ENCODE measurements at regions not wholly inside any gene's neighbourhood (a gene's known extent, or its start where the extent isn't known, plus 50 kb on each side); places are given as distances from the start of the nearest gene placed in this dataset.

- Histone ChIP-seq H3K36me3 (ENCODE audit: control insufficient read depth, insufficient read depth, low read length) (no peaks in the 10 kb centered on the region), H3K27me3 (ENCODE audit: control insufficient read depth, insufficient read depth, low read length) (no peaks in the 10 kb centered on the region), H3K27ac (ENCODE audit: low read length) (no peak overlapping the region), H3K9me3 (replicated peaks; ENCODE audit: control insufficient read depth, low read depth, low read length) (peaks cover 21% of the 10 kb centered on the region), H3K4me3 (ENCODE audit: low read length) (no peak overlapping the region), H3K4me1 (ENCODE audit: control insufficient read depth, insufficient read depth, low read length) (peaks cover 3% of the 10 kb centered on the region)
- 81% methylated on average over 8 of the region's 13 CpGs for WGBS (ENCODE audit: insufficient coverage)
- DNase-seq: no peak
Measured at GRCh38 chr12:38139456-38139855, 177.1 kb upstream of the ALG10B start.

GRCh38 chr12:38141239-38141638 lies 175.3 kb upstream of the ALG10B start:
- Histone ChIP-seq H3K4me1 (ENCODE audit: control insufficient read depth, insufficient read depth, low read length) (peaks cover 3% of the 10 kb centered on the region), H3K36me3 (ENCODE audit: control insufficient read depth, insufficient read depth, low read length) (no peaks in the 10 kb centered on the region), H3K9me3 (replicated peaks; ENCODE audit: control insufficient read depth, low read depth, low read length) (peaks cover 30% of the 10 kb centered on the region), H3K27ac (ENCODE audit: low read length) (no peak overlapping the region), H3K27me3 (ENCODE audit: control insufficient read depth, insufficient read depth, low read length) (no peaks in the 10 kb centered on the region), H3K4me3 (ENCODE audit: low read length) (no peak overlapping the region)
- DNase-seq: no peak
- 84% methylated on average over 8 of the region's 8 CpGs for WGBS (ENCODE audit: insufficient coverage)

GRCh38 chr12:38141861-38142260 lies 174.7 kb upstream of the ALG10B start:
- H3K4me1 ChIP-seq (ENCODE audit: control insufficient read depth, insufficient read depth, low read length): peaks cover 3% of the 10 kb centered on the region
- H3K27me3 ChIP-seq (ENCODE audit: control insufficient read depth, insufficient read depth, low read length): no peaks in the 10 kb centered on the region
- WGBS (ENCODE audit: insufficient coverage): 83% methylated on average over 5 of the region's 9 CpGs

GRCh38 chr12:38142974-38143373 lies 173.6 kb upstream of the ALG10B start:
- Histone ChIP-seq H3K9me3 (replicated peaks; ENCODE audit: control insufficient read depth, low read depth, low read length) (peaks cover 37% of the 10 kb centered on the region), H3K27ac (ENCODE audit: low read length) (no peak overlapping the region), H3K4me3 (ENCODE audit: low read length) (no peak overlapping the region), H3K36me3 (ENCODE audit: control insufficient read depth, insufficient read depth, low read length) (no peaks in the 10 kb centered on the region), H3K27me3 (ENCODE audit: control insufficient read depth, insufficient read depth, low read length) (no peaks in the 10 kb centered on the region), H3K4me1 (ENCODE audit: control insufficient read depth, insufficient read depth, low read length) (peaks cover 3% of the 10 kb centered on the region)
- 83% methylated on average over 1 of the region's 5 CpGs for WGBS (ENCODE audit: insufficient coverage)
- no peak for DNase-seq

More at GRCh38 chr12:38141861-38142260, 174.7 kb upstream of the ALG10B start:
- Histone ChIP-seq H3K27ac (ENCODE audit: low read length) (no peak overlapping the region), H3K4me3 (ENCODE audit: low read length) (no peak overlapping the region), H3K36me3 (ENCODE audit: control insufficient read depth, insufficient read depth, low read length) (no peaks in the 10 kb centered on the region), H3K9me3 (replicated peaks; ENCODE audit: control insufficient read depth, low read depth, low read length) (peaks cover 32% of the 10 kb centered on the region)
- no peak for DNase-seq

GRCh38 chr12:38144049-38144448 lies 172.5 kb upstream of the ALG10B start:
- DNase-seq: no peak
- no CpG with 5 or more reads among the region's 4 CpGs for WGBS (ENCODE audit: insufficient coverage)
- H3K27me3 ChIP-seq (ENCODE audit: control insufficient read depth, insufficient read depth, low read length): no peaks in the 10 kb centered on the region
- no peak overlapping the region for H3K27ac ChIP-seq (ENCODE audit: low read length)
- no peaks in the 10 kb centered on the region for H3K36me3 ChIP-seq (ENCODE audit: control insufficient read depth, insufficient read depth, low read length)
- no peaks in the 10 kb centered on the region for H3K4me1 ChIP-seq (ENCODE audit: control insufficient read depth, insufficient read depth, low read length)
- H3K4me3 ChIP-seq (ENCODE audit: low read length): no peak overlapping the region
- H3K9me3 ChIP-seq (replicated peaks; ENCODE audit: control insufficient read depth, low read depth, low read length): peaks cover 45% of the 10 kb centered on the region

GRCh38 chr12:38144601-38145436 lies 171.8 kb upstream of the ALG10B start:
- H3K9me3 ChIP-seq (replicated peaks; ENCODE audit: control insufficient read depth, low read depth, low read length): peaks cover 51% of the 10 kb centered on the region
- no peaks in the 10 kb centered on the region for H3K4me1 ChIP-seq (ENCODE audit: control insufficient read depth, insufficient read depth, low read length)
- H3K4me3 ChIP-seq (ENCODE audit: low read length): no peak overlapping the region
- H3K27me3 ChIP-seq (ENCODE audit: control insufficient read depth, insufficient read depth, low read length): no peaks in the 10 kb centered on the region
- no peak overlapping the region for H3K27ac ChIP-seq (ENCODE audit: low read length)
- H3K36me3 ChIP-seq (ENCODE audit: control insufficient read depth, insufficient read depth, low read length): no peaks in the 10 kb centered on the region
- WGBS (ENCODE audit: insufficient coverage): 76% methylated on average over 13 of the region's 17 CpGs
- no peak for DNase-seq

GRCh38 chr12:38149395-38150073 lies 167.0 kb upstream of the ALG10B start:
- no peak for DNase-seq
- WGBS (ENCODE audit: insufficient coverage): 91% methylated on average over 14 of the region's 14 CpGs
- Histone ChIP-seq H3K27ac (ENCODE audit: low read length) (no peak overlapping the region), H3K4me1 (ENCODE audit: control insufficient read depth, insufficient read depth, low read length) (no peaks in the 10 kb centered on the region), H3K4me3 (ENCODE audit: low read length) (no peak overlapping the region), H3K27me3 (ENCODE audit: control insufficient read depth, insufficient read depth, low read length) (no peaks in the 10 kb centered on the region), H3K9me3 (replicated peaks; ENCODE audit: control insufficient read depth, low read depth, low read length) (peaks cover 67% of the 10 kb centered on the region), H3K36me3 (ENCODE audit: control insufficient read depth, insufficient read depth, low read length) (no peaks in the 10 kb centered on the region)

- no peaks in the 10 kb centered on the region for H3K36me3 ChIP-seq (ENCODE audit: control insufficient read depth, insufficient read depth, low read length)
- H3K27ac ChIP-seq (ENCODE audit: low read length): no peak overlapping the region
- H3K4me3 ChIP-seq (ENCODE audit: low read length): no peak overlapping the region
- no peaks in the 10 kb centered on the region for H3K27me3 ChIP-seq (ENCODE audit: control insufficient read depth, insufficient read depth, low read length)
- H3K4me1 ChIP-seq (ENCODE audit: control insufficient read depth, insufficient read depth, low read length): no peaks in the 10 kb centered on the region
- H3K9me3 ChIP-seq (replicated peaks; ENCODE audit: control insufficient read depth, low read depth, low read length): peaks cover 73% of the 10 kb centered on the region
- no peak for DNase-seq
- WGBS (ENCODE audit: insufficient coverage): 86% methylated on average over 33 of the region's 39 CpGs
Measured at GRCh38 chr12:38151991-38152700, 164.4 kb upstream of the ALG10B start.

- H3K4me3 ChIP-seq (ENCODE audit: low read length): no peak overlapping the region
- no peaks in the 10 kb centered on the region for H3K4me1 ChIP-seq (ENCODE audit: control insufficient read depth, insufficient read depth, low read length)
- H3K36me3 ChIP-seq (ENCODE audit: control insufficient read depth, insufficient read depth, low read length): no peaks in the 10 kb centered on the region
- WGBS (ENCODE audit: insufficient coverage): 88% methylated on average over 48 of the region's 53 CpGs
- H3K9me3 ChIP-seq (replicated peaks; ENCODE audit: control insufficient read depth, low read depth, low read length): peaks cover 75% of the 10 kb centered on the region
- H3K27me3 ChIP-seq (ENCODE audit: control insufficient read depth, insufficient read depth, low read length): no peaks in the 10 kb centered on the region
- no peak for DNase-seq
- H3K27ac ChIP-seq (ENCODE audit: low read length): no peak overlapping the region
Measured at GRCh38 chr12:38152816-38153736, 163.5 kb upstream of the ALG10B start.
